Loucy (cell line): ENCODE measurements at regions not wholly inside any gene's neighbourhood (a gene's known extent, or its start where the extent isn't known, plus 50 kb on each side); places are given as distances from the start of the nearest gene placed in this dataset.

ENCODE experiments used
- H2AFZ ChIP-seq: fragments of 200-600 bp; sonication (generic); 2 replicates; pipeline ENCODE4 v1.6.0; 2016; ENCODE audit warnings: antibody characterized with exemption, mild to moderate bottlenecking, low read length, moderate library complexity
- H3F3A ChIP-seq: fragments of 200-600 bp; 2 replicates; pipeline ENCODE4 v1.6.0; 2016; ENCODE audit warnings: antibody characterized with exemption, low read depth, mild to moderate bottlenecking
- H3K27me3 ChIP-seq: fragments of 200-600 bp; sonication (generic); 2 replicates; pipeline ENCODE4 v1.6.1; 2014; ENCODE audit warnings: low read length, mild to moderate bottlenecking; ENCODE audit not compliant: insufficient read depth, poor library complexity, severe bottlenecking
- H3K36me3 ChIP-seq: fragments of 200-600 bp; sonication (generic); 2 replicates; pipeline ENCODE4 v1.6.1; 2016; ENCODE audit warnings: low read length; ENCODE audit not compliant: insufficient read depth
- H3K4me1 ChIP-seq: fragments of 200-600 bp; sonication (generic); 2 replicates; pipeline ENCODE4 v1.5.1; 2014; ENCODE audit warnings: low read length, mild to moderate bottlenecking; ENCODE audit not compliant: insufficient read depth, poor library complexity, severe bottlenecking
- H3K4me2 ChIP-seq: fragments of 200-600 bp; sonication (generic); 2 replicates; pipeline ENCODE4 v1.6.0; 2014; ENCODE audit warnings: antibody characterized with exemption, low read length, low read depth, mild to moderate bottlenecking; ENCODE audit not compliant: poor library complexity, severe bottlenecking
- H3K4me3 ChIP-seq: fragments of 200-600 bp; sonication (generic); 2 replicates; pipeline ENCODE4 v1.5.1; 2014; ENCODE audit warnings: low read length, mild to moderate bottlenecking, mixed read lengths; ENCODE audit not compliant: poor library complexity, severe bottlenecking
- H3K79me2 ChIP-seq: fragments of 200-600 bp; sonication (generic); 2 replicates; pipeline ENCODE4 v1.6.1; 2014; ENCODE audit warnings: low read length; ENCODE audit not compliant: insufficient read depth
- H3K9ac ChIP-seq: fragments of 200-600 bp; sonication (generic); 2 replicates; pipeline ENCODE4 v1.6.0; 2014; ENCODE audit warnings: mild to moderate bottlenecking, low read depth, low read length, moderate library complexity; ENCODE audit not compliant: poor library complexity, severe bottlenecking
- H3K9me2 ChIP-seq: fragments of 200-600 bp; sonication (generic); replicated peaks from 2 replicates; pipeline ENCODE4 v1.6.1; 2016; ENCODE audit warnings: low read depth, low read length, mixed read lengths
- H3K9me3 ChIP-seq: fragments of 200-600 bp; sonication (generic); 2 replicates; pipeline ENCODE4 v1.6.1; 2014; ENCODE audit warnings: mild to moderate bottlenecking, antibody characterized with exemption, low read length, low read depth; ENCODE audit not compliant: insufficient read depth
- H4K20me1 ChIP-seq: fragments of 200-600 bp; sonication (generic); 2 replicates; pipeline ENCODE4 v1.6.0; 2014; ENCODE audit warnings: antibody characterized with exemption, low read length, mild to moderate bottlenecking; ENCODE audit not compliant: insufficient read depth, poor library complexity, severe bottlenecking
- CTCF ChIP-seq: fragments of 200-600 bp; sonication (generic); conservative IDR thresholded peaks from 2 replicates; pipeline ENCODE4 v1.5.1; 2014; ENCODE audit warnings: mild to moderate bottlenecking, antibody characterized with exemption, low read length
- EZH2phosphoT487 ChIP-seq: fragments of 200-600 bp; IDR thresholded peaks from 2 replicates; pipeline ENCODE4 v1.6.1; 2018; ENCODE audit warnings: antibody characterized with exemption, mild to moderate bottlenecking, moderate library complexity, borderline replicate concordance

GRCh38 chr18:55886886-55887285, 298.9 kb upstream of the TCF4 start:
- H3K9me2 ChIP-seq = no peaks in the 10 kb centered on the region
- no peaks in the 10 kb centered on the region for H3K27me3 ChIP-seq
- TF ChIP-seq CTCF = no peak
- no peak for TF ChIP-seq EZH2phosphoT487
- H3F3A ChIP-seq = no peaks in the 10 kb centered on the region
- no peak overlapping the region for H2AFZ ChIP-seq
- no peaks in the 10 kb centered on the region for H4K20me1 ChIP-seq
- no peaks in the 10 kb centered on the region for H3K4me1 ChIP-seq
- no peak overlapping the region for H3K4me3 ChIP-seq
- no peaks in the 10 kb centered on the region for H3K36me3 ChIP-seq
- no peaks in the 10 kb centered on the region for H3K79me2 ChIP-seq
- H3K4me2 ChIP-seq = no peak overlapping the region
- H3K9ac ChIP-seq = no peak overlapping the region
- no peaks in the 10 kb centered on the region for H3K9me3 ChIP-seq

- H3K9me3 ChIP-seq = no peaks in the 10 kb centered on the region
- H3F3A ChIP-seq = no peaks in the 10 kb centered on the region
- no peaks in the 10 kb centered on the region for H4K20me1 ChIP-seq
Observed at GRCh38 chr18:55884498-55884897, 296.5 kb upstream of the TCF4 start.

GRCh38 chr18:55880617-55881016, 292.6 kb upstream of the TCF4 start:
- Histone ChIP-seq H4K20me1 (no peaks in the 10 kb centered on the region), H3K79me2 (no peaks in the 10 kb centered on the region)

More at GRCh38 chr18:55884498-55884897, 296.5 kb upstream of the TCF4 start:
- TF ChIP-seq CTCF (no peak), EZH2phosphoT487 (no peak)
- H3K4me3 ChIP-seq = no peak overlapping the region
- H3K9me2 ChIP-seq = no peaks in the 10 kb centered on the region
- H3K4me1 ChIP-seq = no peaks in the 10 kb centered on the region
- no peaks in the 10 kb centered on the region for H3K79me2 ChIP-seq
- H3K9ac ChIP-seq = no peak overlapping the region
- no peak overlapping the region for H3K4me2 ChIP-seq
- no peaks in the 10 kb centered on the region for H3K27me3 ChIP-seq
- H3K36me3 ChIP-seq = no peaks in the 10 kb centered on the region
- no peak overlapping the region for H2AFZ ChIP-seq

More at GRCh38 chr18:55880617-55881016, 292.6 kb upstream of the TCF4 start:
- Histone ChIP-seq H3K4me2 (no peak overlapping the region), H3K27me3 (no peaks in the 10 kb centered on the region), H2AFZ (no peak overlapping the region), H3K4me1 (peaks cover 3% of the 10 kb centered on the region), H3F3A (no peaks in the 10 kb centered on the region), H3K9me2 (no peaks in the 10 kb centered on the region), H3K9ac (no peak overlapping the region), H3K4me3 (no peak overlapping the region), H3K9me3 (no peaks in the 10 kb centered on the region), H3K36me3 (no peaks in the 10 kb centered on the region)
- TF ChIP-seq EZH2phosphoT487 (no peak), CTCF (no peak)
